SU-DHL-6 (cell line): ENCODE measurements at regions not wholly inside any gene's neighbourhood (a gene's known extent, or its start where the extent isn't known, plus 50 kb on each side); places are given as distances from the start of the nearest gene placed in this dataset.

Experiments used
- H2AFZ ChIP-seq: fragments of 200-600 bp; sonication (generic); 2 replicates; pipeline ENCODE4 v1.6.1; 2014; ENCODE audit warnings: low read depth, mild to moderate bottlenecking, moderate library complexity, mixed read lengths, antibody characterized with exemption, low read length; ENCODE audit not compliant: severe bottlenecking
- H3F3A ChIP-seq: fragments of 200-600 bp; shearing (Covaris generic); 2 replicates; pipeline ENCODE4 v1.6.0; 2016; ENCODE audit warnings: antibody characterized with exemption, mild to moderate bottlenecking; ENCODE audit not compliant: insufficient read depth
- H3K27ac ChIP-seq: fragments of 200-600 bp; sonication (generic); 2 replicates; pipeline ENCODE4 v1.5.1; 2016; ENCODE audit warnings: low read depth, mild to moderate bottlenecking, low read length, moderate library complexity, mixed read lengths
- H3K27me3 ChIP-seq: fragments of 200-600 bp; sonication (generic), shearing (Covaris generic); 2 replicates; pipeline ENCODE4 v1.6.0; 2014; ENCODE audit warnings: mild to moderate bottlenecking, low read length
- H3K36me3 ChIP-seq: fragments of 200-600 bp; sonication (generic); 2 replicates; pipeline ENCODE4 v1.6.1; 2014; ENCODE audit warnings: mild to moderate bottlenecking, low read length, mixed read lengths
- H3K4me2 ChIP-seq: fragments of 300-600, 200-600 bp; shearing (Covaris generic), sonication (generic); 2 replicates; pipeline ENCODE4 v1.6.0; 2014; ENCODE audit warnings: low read length, low read depth, mild to moderate bottlenecking; ENCODE audit not compliant: poor library complexity, severe bottlenecking
- H3K4me3 ChIP-seq: fragments of 200-600 bp; sonication (generic); 2 replicates; pipeline ENCODE4 v1.5.1; 2014; ENCODE audit warnings: antibody characterized with exemption, low read length, mild to moderate bottlenecking, mixed read lengths; ENCODE audit not compliant: insufficient read depth, poor library complexity, severe bottlenecking
- H3K79me2 ChIP-seq: fragments of 200-600 bp; sonication (generic); 2 replicates; pipeline ENCODE4 v1.6.1; 2014; ENCODE audit warnings: mild to moderate bottlenecking, low read length, moderate library complexity; ENCODE audit not compliant: insufficient read depth
- H3K9ac ChIP-seq: fragments of 200-600 bp; sonication (generic); 2 replicates; pipeline ENCODE4 v1.7.0; 2014; ENCODE audit warnings: mild to moderate bottlenecking, low read length
- H3K9me2 ChIP-seq: fragments of 200-600 bp; sonication (generic); replicated peaks from 2 replicates; pipeline ENCODE4 v1.6.1; 2014; ENCODE audit warnings: low read length; ENCODE audit not compliant: insufficient read depth
- H3K9me3 ChIP-seq: fragments of 200-600 bp; sonication (generic); 2 replicates; pipeline ENCODE4 v1.6.1; 2014; ENCODE audit warnings: low read length, mixed read lengths; ENCODE audit not compliant: insufficient read depth
- H4K20me1 ChIP-seq: fragments of 200-600 bp; sonication (generic); 2 replicates; pipeline ENCODE4 v1.6.1; 2014; ENCODE audit warnings: low read depth, mild to moderate bottlenecking, antibody characterized with exemption, low read length, moderate library complexity, mixed read lengths
- CTCF ChIP-seq: fragments of 200-600 bp; sonication (generic); IDR thresholded peaks from one replicate; pipeline ENCODE4 v1.5.1; 2017; ENCODE audit warnings: antibody characterized with exemption, mild to moderate bottlenecking, low read length, moderate library complexity; ENCODE audit not compliant: insufficient read depth, poor library complexity, severe bottlenecking
- EZH2phosphoT487 ChIP-seq: fragments of 200-600 bp; sonication (generic), shearing (Covaris generic); conservative IDR thresholded peaks from 2 replicates; pipeline ENCODE4 v1.6.1; 2018; ENCODE audit warnings: mild to moderate bottlenecking, antibody characterized with exemption, low read length, moderate library complexity, mixed read lengths

DNA sequence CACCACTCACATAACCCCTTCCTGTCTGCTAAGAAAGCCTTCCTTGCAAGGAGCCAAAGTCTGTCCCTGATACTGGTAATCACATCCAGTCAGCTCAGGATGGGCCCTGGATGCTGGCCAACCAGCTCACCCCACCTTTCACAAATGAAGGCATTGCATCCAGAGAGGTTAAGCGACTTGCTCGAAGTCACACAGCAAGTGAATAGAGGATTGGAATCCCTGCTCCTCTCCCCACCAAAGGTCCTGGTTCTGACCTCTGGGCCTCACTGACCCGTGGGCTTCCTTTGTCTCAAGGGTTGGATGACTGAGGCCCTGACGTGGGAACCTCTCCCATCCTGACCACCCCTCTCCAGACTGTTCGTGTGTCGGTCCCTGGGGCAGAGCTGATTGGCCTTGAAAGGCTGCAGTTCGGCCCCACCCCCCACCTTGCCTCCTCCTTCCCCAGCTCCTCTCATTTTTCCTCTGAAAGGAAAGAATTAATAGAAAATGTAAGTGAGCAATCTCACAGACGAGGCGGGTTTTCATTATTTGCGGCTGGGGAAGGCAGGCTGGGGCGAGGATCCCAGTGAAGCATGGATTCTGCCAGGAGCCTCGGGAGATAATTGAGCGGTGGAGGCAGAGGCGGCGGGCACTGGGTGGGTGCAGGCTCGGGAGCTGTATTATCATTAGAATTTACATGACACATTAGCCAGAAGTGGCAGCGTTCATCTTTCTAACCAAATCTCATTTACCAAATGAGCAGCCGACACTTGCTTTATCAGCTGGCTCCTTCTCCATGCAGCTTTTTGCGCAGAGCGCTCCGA is 101.5 kb upstream of the CSF3R start:
- H2AFZ ChIP-seq: no peak overlapping the region
- H3K27me3 ChIP-seq: no peaks in the 10 kb centered on the region
- H3K9me2 ChIP-seq: no peaks in the 10 kb centered on the region
- no peak overlapping the region for H3K27ac ChIP-seq
- no peak overlapping the region for H3K9ac ChIP-seq
- no peak overlapping the region for H3K4me3 ChIP-seq
- H3K36me3 ChIP-seq: no peaks in the 10 kb centered on the region
- no peaks in the 10 kb centered on the region for H3K9me3 ChIP-seq
- no peaks in the 10 kb centered on the region for H3K79me2 ChIP-seq
- no peaks in the 10 kb centered on the region for H4K20me1 ChIP-seq
- no peak overlapping the region for H3K4me2 ChIP-seq
- TF ChIP-seq CTCF (no peak), EZH2phosphoT487 (no peak)
- H3F3A ChIP-seq: no peaks in the 10 kb centered on the region

DNA sequence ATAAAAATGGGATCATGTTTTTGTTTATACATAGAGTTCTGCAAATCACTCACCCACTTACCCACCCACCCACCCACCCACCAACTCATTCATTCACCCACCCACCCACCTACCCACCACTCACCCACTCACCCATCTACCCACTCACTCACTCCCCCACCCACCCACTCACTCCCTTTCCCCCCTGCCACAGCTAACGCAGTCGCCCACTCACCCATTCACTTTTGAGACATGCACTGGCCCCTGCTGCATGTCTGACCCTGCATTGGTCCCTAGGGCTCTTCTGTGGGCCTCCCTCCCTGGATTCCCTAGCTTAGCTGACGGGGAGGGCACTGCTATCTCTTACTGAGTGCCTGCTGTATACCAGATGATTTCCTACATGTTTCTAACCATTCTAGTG is 100.4 kb upstream of the CSF3R start:
- H3K36me3 ChIP-seq: no peaks in the 10 kb centered on the region
- no peaks in the 10 kb centered on the region for H3K27me3 ChIP-seq
- H2AFZ ChIP-seq: no peak overlapping the region

DNA sequence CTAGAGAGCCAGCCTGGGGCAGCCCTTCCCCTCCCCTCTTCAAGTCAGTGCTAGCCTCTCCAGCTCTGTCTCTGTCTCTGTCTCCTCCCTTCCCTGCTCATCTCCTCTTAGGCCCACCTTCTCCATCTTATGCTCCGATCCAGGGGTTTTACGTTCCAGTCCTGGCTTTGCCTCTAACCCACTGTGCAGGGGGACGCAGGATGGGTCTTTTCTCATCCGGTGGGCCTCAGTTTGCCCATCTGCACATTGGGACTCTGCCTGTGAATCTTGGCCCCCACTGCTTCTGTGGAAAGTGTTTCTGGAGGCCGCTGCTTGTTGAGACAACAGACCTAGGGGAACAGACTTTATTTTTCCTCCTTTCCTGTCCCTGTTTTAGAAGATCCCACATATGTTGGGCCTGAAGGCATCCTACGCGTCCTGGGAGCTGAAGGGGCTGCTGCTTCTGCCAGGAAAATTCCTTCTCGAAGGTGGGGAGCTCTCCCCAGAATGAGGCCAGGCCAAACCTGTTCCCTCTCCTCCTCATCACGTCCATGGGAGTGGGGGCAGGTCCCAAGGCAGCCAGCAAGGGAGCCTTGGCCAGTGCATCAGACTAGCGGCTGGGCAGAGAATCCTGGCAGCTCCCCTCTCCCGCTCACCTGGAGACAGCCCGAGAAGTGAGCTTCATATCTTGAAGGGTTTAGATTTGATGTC is 99.5 kb upstream of the CSF3R start:
- H2AFZ ChIP-seq: no peak overlapping the region
- H3K4me3 ChIP-seq: no peak overlapping the region
- H3K36me3 ChIP-seq: no peaks in the 10 kb centered on the region
- H3K27me3 ChIP-seq: no peaks in the 10 kb centered on the region
- H3K9me2 ChIP-seq: no peaks in the 10 kb centered on the region
- H3K9ac ChIP-seq: no peak overlapping the region
- no peak overlapping the region for H3K27ac ChIP-seq
- no peaks in the 10 kb centered on the region for H3K79me2 ChIP-seq
- H4K20me1 ChIP-seq: no peaks in the 10 kb centered on the region
- no peaks in the 10 kb centered on the region for H3F3A ChIP-seq
- no peak overlapping the region for H3K4me2 ChIP-seq
- TF ChIP-seq EZH2phosphoT487: no peak
- no peaks in the 10 kb centered on the region for H3K9me3 ChIP-seq

More for the DNA sequence above, 100.4 kb upstream of the CSF3R start:
- Histone ChIP-seq H3K9me3 (no peaks in the 10 kb centered on the region), H3K4me2 (no peak overlapping the region), H4K20me1 (no peaks in the 10 kb centered on the region), H3K79me2 (no peaks in the 10 kb centered on the region), H3K4me3 (no peak overlapping the region), H3K27ac (no peak overlapping the region), H3F3A (no peaks in the 10 kb centered on the region), H3K9me2 (no peaks in the 10 kb centered on the region), H3K9ac (no peak overlapping the region)
- no peak for TF ChIP-seq EZH2phosphoT487
- no peak for TF ChIP-seq CTCF

DNA sequence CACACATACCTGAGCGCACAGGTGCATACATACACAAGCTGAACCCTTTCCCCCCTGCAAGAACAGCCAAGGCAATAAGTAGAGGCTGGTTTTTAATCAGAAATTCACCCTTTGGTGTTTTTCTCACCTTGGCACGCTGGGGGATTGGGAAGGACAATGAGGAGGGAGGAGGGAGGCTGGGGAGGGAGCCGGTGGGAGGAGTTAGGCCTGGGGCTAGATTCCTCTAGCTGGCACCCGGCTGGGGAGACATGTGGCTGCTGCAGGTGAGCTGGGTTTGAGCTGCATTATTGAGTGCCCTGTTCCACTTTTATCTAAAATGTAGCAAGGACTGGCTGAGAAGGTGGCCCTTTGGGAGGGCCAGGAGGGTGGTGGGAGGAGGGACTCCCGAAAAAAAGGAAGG is 97.8 kb upstream of the CSF3R start:
- Histone ChIP-seq H2AFZ (no peak overlapping the region), H3K9me2 (no peaks in the 10 kb centered on the region), H3K27ac (no peak overlapping the region), H3K4me2 (no peak overlapping the region), H3K4me3 (no peak overlapping the region), H3K9ac (no peak overlapping the region), H4K20me1 (no peaks in the 10 kb centered on the region), H3K27me3 (no peaks in the 10 kb centered on the region), H3F3A (no peaks in the 10 kb centered on the region), H3K79me2 (no peaks in the 10 kb centered on the region), H3K9me3 (no peaks in the 10 kb centered on the region), H3K36me3 (no peaks in the 10 kb centered on the region)
- TF ChIP-seq CTCF (no peak), EZH2phosphoT487 (no peak)
